K562 (cell line): ENCODE measurements at regions not wholly inside any gene's neighbourhood (a gene's known extent, or its start where the extent isn't known, plus 50 kb on each side); places are given as distances from the start of the nearest gene placed in this dataset.

Experiments
- ATF1 ChIP-seq, 2 experiments: fragments of 450-650 bp in 1 of 2; IDR thresholded peaks; 2 replicates each; pipeline ENCODE4 v1.6.1; 2016; ENCODE audit warnings: missing compliant biosample characterization in 1 of 2, missing genetic modification characterization in 1 of 2
- CHAMP1 ChIP-seq: fragments of 450-650 bp; IDR thresholded peaks from 2 replicates; pipeline ENCODE4 v1.6.1; 2016; ENCODE audit warnings: mild to moderate bottlenecking
- DNMT1 ChIP-seq: fragments of 450-650 bp; IDR thresholded peaks from 2 replicates; pipeline ENCODE4 v1.6.1; 2016; ENCODE audit warnings: antibody characterized with exemption, mild to moderate bottlenecking
- FIP1L1 ChIP-seq: fragments of 200-400 bp; formaldehyde crosslinking; IDR thresholded peaks from 2 replicates; pipeline ENCODE4 v1.6.1; 2018; ENCODE audit warnings: mild to moderate bottlenecking, low read depth, low read length; ENCODE audit not compliant: poor library complexity, severe bottlenecking
- GABPB1 ChIP-seq: sonication (generic); formaldehyde crosslinking; IDR thresholded peaks from 2 replicates; pipeline ENCODE4 v1.8.0; 2022; ENCODE audit warnings: mild to moderate bottlenecking, missing genetic modification reagents
- GMEB1 ChIP-seq: fragments of 250-450 bp; sonication (Bioruptor Pico); IDR thresholded peaks from 2 replicates; pipeline ENCODE4 v1.4.0; 2020; ENCODE audit warnings: mild to moderate bottlenecking
- GTF2E2 ChIP-seq: fragments of 200-800 bp; sonication (Bioruptor generic); IDR thresholded peaks from 2 replicates; pipeline ENCODE4 v1.6.1; 2016; ENCODE audit warnings: missing genetic modification characterization, missing compliant biosample characterization
- MCM2 ChIP-seq: fragments of 450-650 bp; IDR thresholded peaks from 2 replicates; pipeline ENCODE4 v1.6.1; 2017; ENCODE audit warnings: low read depth, mild to moderate bottlenecking
- MYNN ChIP-seq, 2 experiments: sonication (generic); formaldehyde crosslinking in 1 of 2; IDR thresholded peaks; 2 replicates each; pipeline versions ENCODE4 v1.5.0 to v1.6.1; 2016 to 2020; ENCODE audit warnings: antibody characterized with exemption in 1 of 2, missing genetic modification reagents in 1 of 2
- NFYB ChIP-seq: IDR thresholded peaks from 2 replicates; pipeline ENCODE4 v1.6.1; 2011; ENCODE audit warnings: mild to moderate bottlenecking, moderate library complexity; ENCODE audit not compliant: insufficient read length; ENCODE audit errors: extremely low read depth
- NKRF ChIP-seq: fragments of 450-650 bp; IDR thresholded peaks from 2 replicates; pipeline ENCODE4 v1.6.1; 2016; ENCODE audit warnings: borderline replicate concordance
- POLR2H ChIP-seq: IDR thresholded peaks from 2 replicates; pipeline ENCODE4 v1.6.1; 2016; ENCODE audit warnings: missing genetic modification characterization, low read depth, mild to moderate bottlenecking, control low read depth, missing compliant biosample characterization, moderate library complexity
- RBBP5 ChIP-seq: fragments of 200-600 bp; sonication (generic); IDR thresholded peaks from 2 replicates; pipeline ENCODE4 v1.6.1; 2012; ENCODE audit warnings: borderline replicate concordance, mild to moderate bottlenecking, low read length, control low read depth, inconsistent platforms; ENCODE audit not compliant: insufficient read depth, poor library complexity, severe bottlenecking
- TFAP4 ChIP-seq: sonication (generic); formaldehyde crosslinking; IDR thresholded peaks from 2 replicates; pipeline ENCODE4 v1.8.0; 2022; ENCODE audit warnings: missing genetic modification reagents, mild to moderate bottlenecking, moderate library complexity, borderline replicate concordance
- ZFP30 ChIP-seq: fragments of 250-450 bp; sonication (Bioruptor Pico); IDR thresholded peaks from 2 replicates; pipeline ENCODE4 v1.8.0; 2022; ENCODE audit warnings: moderate library complexity, mild to moderate bottlenecking, inconsistent platforms, borderline replicate concordance
- ZNF146 ChIP-seq: IDR thresholded peaks from one replicate; pipeline ENCODE4 v1.6.1; 2018; ENCODE audit warnings: missing compliant biosample characterization; ENCODE audit not compliant: unreplicated experiment
- ZNF174 ChIP-seq: fragments of 250-450 bp; sonication (Bioruptor Pico); IDR thresholded peaks from 2 replicates; pipeline ENCODE4 v1.4.0; 2020; ENCODE audit warnings: mild to moderate bottlenecking
- ZNF197 ChIP-seq: fragments of 200-800 bp; sonication (Bioruptor generic); IDR thresholded peaks from 2 replicates; pipeline ENCODE4 v1.6.1; 2016; ENCODE audit warnings: low read depth, missing genetic modification characterization, missing compliant biosample characterization
- ZNF263 ChIP-seq: sonication (generic); formaldehyde crosslinking; IDR thresholded peaks from 2 replicates; pipeline ENCODE4 v1.8.0; 2022; ENCODE audit warnings: mild to moderate bottlenecking, missing genetic modification reagents, borderline replicate concordance
- ZNF41 ChIP-seq: fragments of 250-450 bp; sonication (Bioruptor Pico); conservative IDR thresholded peaks from 2 replicates; pipeline ENCODE4 v1.4.0; 2020; ENCODE audit warnings: mild to moderate bottlenecking
- ZNF717 ChIP-seq: fragments of 250-450 bp; sonication (Bioruptor Pico); IDR thresholded peaks from 2 replicates; pipeline ENCODE4 v1.5.0; 2021

GRCh38 chr2:64767670-64768468 lies 114.2 kb upstream of the SERTAD2 start (continued):
- no peak for TF ChIP-seq ZNF197 (CRISPR knock-in tag)
- no peak for TF ChIP-seq CHAMP1
- peak; percentile 62; the same call in 1 of the 2 replicates for TF ChIP-seq TFAP4 (CRISPR knock-in tag)
- no peak for TF ChIP-seq ZNF717 (CRISPR knock-in tag)
- TF ChIP-seq ZNF41 (CRISPR knock-in tag): no peak
- peak; percentile 22 for TF ChIP-seq FIP1L1
- TF ChIP-seq ZNF146 (CRISPR knock-in tag): no peak
- TF ChIP-seq MYNN (IDR thresholded peaks at IDR 0.05): no peak
- TF ChIP-seq MYNN (CRISPR knock-in tag; IDR thresholded peaks at IDR 0.05): no peak
- no peak; the same call in 1 of the 2 replicates for TF ChIP-seq GTF2E2 (tag)
- TF ChIP-seq ZNF263 (CRISPR knock-in tag): 0 out of 2 replicates have a peak, but pooled peaks have one; percentile 53
- no peak for TF ChIP-seq DNMT1
- no peak for TF ChIP-seq NKRF
- TF ChIP-seq MCM2: no peak
- peak; percentile 73 for TF ChIP-seq RBBP5
- TF ChIP-seq ATF1 (CRISPR knock-in tag; IDR thresholded peaks at IDR 0.05): no peak
- peak; percentile 86 for TF ChIP-seq ATF1 (tag; IDR thresholded peaks at IDR 0.05)
- TF ChIP-seq NFYB: no peak
- TF ChIP-seq GABPB1 (CRISPR knock-in tag): peak; percentile 68
- 0 out of 2 replicates have a peak, but pooled peaks have one; percentile 17 for TF ChIP-seq GMEB1 (CRISPR knock-in tag)
- no peak for TF ChIP-seq ZFP30 (CRISPR knock-in tag)
- TF ChIP-seq ZNF174: no peak
- TF ChIP-seq POLR2H (tag): no peak; the same call in 1 of the 2 replicates
